Mucosa of descending colon (tissue), 3 donors: ENCODE measurements at regions not wholly inside any gene's neighbourhood (a gene's known extent, or its start where the extent isn't known, plus 50 kb on each side); places are given as distances from the start of the nearest gene placed in this dataset.

Experiments used
- ATAC-seq: fragments of 200-7000 bp; cut with Tn5 transposase; one replicate; pipeline ENCODE4 v1.9.1; 2020; ENCODE audit warnings: mild to moderate bottlenecking, moderate library complexity
- DNase-seq, 3 donors: peaks; one replicate each; pipeline ENCODE4 v3.0.0-alpha.2; 2020
- H3K36me3 ChIP-seq: fragments of 200-600 bp; one replicate; pipeline ENCODE4 v1.8.0; 2021; ENCODE audit warnings: low read depth, mild to moderate bottlenecking
- H3K4me1 ChIP-seq: fragments of 200-600 bp; one replicate; pipeline ENCODE4 v1.8.0; 2021; ENCODE audit warnings: low read depth, mild to moderate bottlenecking
- H3K4me3 ChIP-seq: fragments of 200-600 bp; one replicate; pipeline ENCODE4 v1.8.0; 2021; ENCODE audit warnings: mild to moderate bottlenecking
- H3K9me3 ChIP-seq: fragments of 200-600 bp; one replicate; pipeline ENCODE4 v1.8.0; 2021; ENCODE audit warnings: mild to moderate bottlenecking
- intact Hi-C, 2 donors: fragments of 100-400 bp; cut with DNase I in 1 of 2; cut with micrococcal nuclease in 1 of 2; formaldehyde crosslinking; loops; one replicate each; pipeline versions ENCODE4 v1.11.0 to v1.11.1; 2022; cut with DNase I, micrococcal nuclease
- TF ChIP-seq, protein P1 (sequence below): fragments of 200-600 bp; IDR thresholded peaks from one replicate; pipeline ENCODE4 v1.8.0; 2022; ENCODE audit warnings: antibody characterized with exemption, mild to moderate bottlenecking
- donor health status: DM: no; HTN: no; CAD: no; lungs with moderate emphysema.
- donor health status: DM: no; HTN: no; CAD: no.
- donor health status: DM: no; HTN: yes; CAD: no.

DNA sequence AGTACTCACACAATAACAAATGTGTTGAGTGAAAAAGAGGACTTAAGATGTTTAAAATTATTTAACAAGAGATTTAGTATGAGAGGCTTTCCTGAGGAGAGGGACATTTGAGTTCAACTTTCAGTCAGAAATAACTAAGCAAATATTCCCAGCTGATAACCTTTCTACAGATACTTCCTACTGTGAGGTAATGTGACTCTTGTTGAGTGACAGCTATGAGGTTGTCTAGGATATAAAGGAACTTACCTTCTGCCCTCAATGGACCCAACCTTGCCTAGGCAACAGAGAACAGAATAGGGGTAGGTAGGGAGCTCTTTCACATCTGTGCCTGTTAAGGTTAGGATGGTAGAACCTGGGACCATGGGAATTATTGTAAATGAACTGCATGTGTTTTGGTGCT lies 54.7 kb downstream of the GLUD2 start:
- DNase-seq (no peak), ATAC-seq (no peak)
- TF ChIP-seq, protein P1, sequence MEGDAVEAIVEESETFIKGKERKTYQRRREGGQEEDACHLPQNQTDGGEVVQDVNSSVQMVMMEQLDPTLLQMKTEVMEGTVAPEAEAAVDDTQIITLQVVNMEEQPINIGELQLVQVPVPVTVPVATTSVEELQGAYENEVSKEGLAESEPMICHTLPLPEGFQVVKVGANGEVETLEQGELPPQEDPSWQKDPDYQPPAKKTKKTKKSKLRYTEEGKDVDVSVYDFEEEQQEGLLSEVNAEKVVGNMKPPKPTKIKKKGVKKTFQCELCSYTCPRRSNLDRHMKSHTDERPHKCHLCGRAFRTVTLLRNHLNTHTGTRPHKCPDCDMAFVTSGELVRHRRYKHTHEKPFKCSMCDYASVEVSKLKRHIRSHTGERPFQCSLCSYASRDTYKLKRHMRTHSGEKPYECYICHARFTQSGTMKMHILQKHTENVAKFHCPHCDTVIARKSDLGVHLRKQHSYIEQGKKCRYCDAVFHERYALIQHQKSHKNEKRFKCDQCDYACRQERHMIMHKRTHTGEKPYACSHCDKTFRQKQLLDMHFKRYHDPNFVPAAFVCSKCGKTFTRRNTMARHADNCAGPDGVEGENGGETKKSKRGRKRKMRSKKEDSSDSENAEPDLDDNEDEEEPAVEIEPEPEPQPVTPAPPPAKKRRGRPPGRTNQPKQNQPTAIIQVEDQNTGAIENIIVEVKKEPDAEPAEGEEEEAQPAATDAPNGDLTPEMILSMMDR = no peak
- H3K36me3 ChIP-seq = no peaks in the 10 kb centered on the region
- H3K4me1 ChIP-seq = no peaks in the 10 kb centered on the region
- intact Hi-C loops = no loop called here
- no peaks in the 10 kb centered on the region for H3K9me3 ChIP-seq
- no peak overlapping the region for H3K4me3 ChIP-seq

DNA sequence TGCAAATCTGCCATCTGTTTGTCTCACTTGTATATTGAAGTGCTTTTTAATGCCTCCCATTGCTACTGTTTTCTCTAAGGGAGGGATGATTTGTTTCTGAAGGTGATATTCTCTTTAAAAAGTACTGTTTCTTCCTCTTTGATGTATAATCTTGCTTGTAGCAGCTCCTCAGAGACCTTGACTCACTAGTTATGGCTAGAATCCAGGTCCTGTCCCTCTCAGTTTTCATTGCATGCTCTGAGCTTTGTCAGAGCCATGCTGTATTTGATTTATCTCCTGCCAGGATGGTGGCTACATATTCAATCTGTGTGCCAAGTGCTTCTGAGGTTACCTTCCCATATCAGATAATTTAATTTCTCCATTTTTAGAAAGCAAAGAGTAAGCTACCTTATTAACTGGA lies 56.0 kb downstream of the GLUD2 start:
- TF ChIP-seq, protein P1 = no peak

DNA sequence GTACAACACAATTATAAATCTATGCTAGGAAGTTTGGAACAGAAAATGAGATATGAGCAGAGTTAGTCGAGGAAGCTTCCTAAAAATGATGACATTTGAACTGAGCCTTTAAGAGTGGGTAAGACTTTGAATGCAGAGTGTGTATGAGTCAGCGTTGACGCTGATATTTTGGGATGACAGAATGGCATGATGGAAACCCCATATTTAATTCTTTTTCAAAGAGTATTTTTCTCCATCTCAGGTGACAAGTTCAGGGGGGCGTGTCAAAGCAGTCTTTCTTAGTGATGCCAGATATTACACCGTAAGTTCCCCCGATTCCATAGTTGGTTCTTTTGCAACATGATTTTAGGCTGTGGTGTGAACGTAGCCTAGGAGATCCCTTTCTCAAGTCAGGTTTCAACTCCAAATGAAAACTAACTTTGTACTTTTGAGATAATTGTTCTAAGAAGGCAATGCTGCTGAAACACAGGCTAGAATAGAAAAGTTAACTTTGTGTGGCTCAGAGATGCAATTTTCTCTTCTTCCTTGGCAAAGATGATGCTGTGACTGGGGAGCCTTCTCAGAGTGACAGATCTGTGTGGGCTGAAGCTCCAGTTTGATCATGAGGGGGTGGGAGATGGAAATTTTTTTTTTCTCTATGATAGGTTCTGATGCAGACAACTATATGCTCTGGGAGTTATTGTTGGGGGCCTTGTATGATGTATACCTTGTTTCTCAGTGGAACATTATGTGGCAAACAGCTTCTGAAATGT lies 59.2 kb downstream of the GLUD2 start:
- no peaks in the 10 kb centered on the region for H3K4me1 ChIP-seq
- no peak overlapping the region for H3K4me3 ChIP-seq
- H3K36me3 ChIP-seq = no peaks in the 10 kb centered on the region
- DNase-seq (no peak), ATAC-seq (no peak)
- intact Hi-C loops = no loop called here
- H3K9me3 ChIP-seq = no peaks in the 10 kb centered on the region
- TF ChIP-seq, protein P1 = no peak

More for the DNA sequence above, 56.0 kb downstream of the GLUD2 start:
- H3K4me3 ChIP-seq = no peak overlapping the region
- intact Hi-C loops = no loop called here
- no peak for ATAC-seq
- no peaks in the 10 kb centered on the region for H3K36me3 ChIP-seq
- H3K4me1 ChIP-seq = no peaks in the 10 kb centered on the region
- DNase-seq = no peak
- H3K9me3 ChIP-seq = no peaks in the 10 kb centered on the region

DNA sequence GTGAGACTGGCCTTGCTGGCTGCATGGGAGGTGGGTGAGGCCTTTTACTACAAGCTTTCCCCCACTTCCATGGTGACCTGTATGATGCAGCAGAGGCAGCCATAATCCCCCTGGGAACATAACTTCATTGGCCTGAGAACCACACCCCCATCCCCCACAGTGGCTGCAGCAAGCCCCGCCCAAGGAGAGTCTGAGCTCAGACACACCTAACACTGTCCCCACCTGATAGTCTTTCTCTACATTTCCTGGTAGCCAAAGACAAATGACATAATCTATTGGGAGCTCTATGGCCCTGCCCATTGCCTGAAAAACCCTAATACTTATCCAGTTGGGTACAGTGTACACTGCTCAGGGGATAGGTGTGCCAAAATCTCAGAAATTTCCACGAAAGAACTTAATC lies 62.6 kb downstream of the GLUD2 start:
- H3K4me3 ChIP-seq = no peak overlapping the region
- TF ChIP-seq, protein P1 = no peak
- H3K4me1 ChIP-seq = no peaks in the 10 kb centered on the region
- ATAC-seq = no peak
- DNase-seq = no peak
- no peaks in the 10 kb centered on the region for H3K36me3 ChIP-seq
- intact Hi-C loops = no loop called here
- H3K9me3 ChIP-seq = no peaks in the 10 kb centered on the region

DNA sequence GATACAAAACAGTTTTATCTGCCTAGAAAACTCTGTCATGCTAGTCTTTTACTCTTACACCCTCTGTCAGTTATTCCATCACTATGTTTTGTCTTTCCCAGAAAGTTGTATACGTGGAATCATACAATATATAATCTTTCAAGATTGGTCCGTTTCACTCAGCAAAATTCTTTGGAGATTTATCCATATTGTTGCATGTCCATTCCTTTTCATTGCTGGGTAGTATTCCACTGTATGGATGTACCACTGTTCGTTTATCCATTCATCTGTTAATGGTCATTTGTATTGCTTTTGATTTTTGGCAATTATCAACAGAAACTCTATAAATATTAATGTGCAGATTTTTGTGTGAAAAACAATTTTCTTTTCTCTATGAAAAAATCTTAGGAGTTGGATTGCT lies 63.1 kb downstream of the GLUD2 start:
- intact Hi-C loops = no loop called here
- Histone ChIP-seq H3K4me3 (no peak overlapping the region), H3K4me1 (no peaks in the 10 kb centered on the region), H3K9me3 (no peaks in the 10 kb centered on the region), H3K36me3 (no peaks in the 10 kb centered on the region)
- ATAC-seq (no peak), DNase-seq (no peak)
- TF ChIP-seq, protein P1 = no peak

DNA sequence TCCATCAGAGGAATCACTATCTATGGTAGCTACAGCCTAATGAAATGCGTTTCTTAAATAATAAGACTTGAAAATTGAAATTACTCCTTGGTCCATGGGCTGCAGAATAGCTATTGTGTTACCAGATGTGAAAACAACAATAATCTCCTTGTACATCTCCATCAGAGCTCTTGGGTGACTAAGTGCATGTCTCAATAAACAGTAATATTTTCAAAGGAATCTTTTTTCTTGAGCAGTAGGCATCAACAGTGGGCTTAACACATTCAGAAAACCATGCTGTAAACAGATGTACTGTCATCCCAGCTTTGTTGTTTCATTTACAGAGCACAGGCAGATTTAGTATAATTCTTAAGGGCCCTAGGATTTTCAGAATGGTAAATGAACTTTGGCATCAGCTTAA lies 67.3 kb downstream of the GLUD2 start:
- no peaks in the 10 kb centered on the region for H3K36me3 ChIP-seq
- ATAC-seq = no peak
- intact Hi-C loops = no loop called here
- TF ChIP-seq, protein P1 = no peak
- no peaks in the 10 kb centered on the region for H3K9me3 ChIP-seq
- no peak for DNase-seq
- no peak overlapping the region for H3K4me3 ChIP-seq
- no peaks in the 10 kb centered on the region for H3K4me1 ChIP-seq
